ENCODE measurements at regions not wholly inside any gene's neighbourhood (a gene's known extent, or its start where the extent isn't known, plus 50 kb on each side); places are given as distances from the start of the nearest gene placed in this dataset.

DNA sequence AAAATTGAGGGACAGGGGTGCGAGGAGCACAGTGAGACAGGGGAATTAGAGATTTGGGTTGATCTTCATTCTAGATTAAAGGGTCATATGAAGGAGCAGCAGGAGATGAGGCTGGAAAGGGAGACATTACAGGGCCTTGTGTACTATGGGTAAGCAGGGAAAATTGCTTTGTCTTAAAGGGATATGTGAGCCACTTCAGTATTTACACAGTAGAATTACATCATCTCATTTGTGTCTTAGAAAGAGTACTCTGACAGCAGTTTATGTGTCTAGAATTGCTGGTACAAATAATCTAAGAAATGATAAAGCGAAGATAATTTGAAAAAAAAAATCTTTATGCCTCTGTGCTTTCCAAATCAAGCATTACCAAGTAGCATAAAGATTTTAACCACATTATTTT, 287.0 kb upstream of the ARRDC3 start:
- TF ChIP-seq EP300 (IDR thresholded peaks at IDR 0.05; ENCODE audit: borderline replicate concordance) (no peak), CREB1 (IDR thresholded peaks at IDR 0.05; ENCODE audit: low read depth) (no peak), CEBPB (IDR thresholded peaks at IDR 0.05) (no peak)
